Activated naive CD8-positive, alpha-beta T cell treated with anti-CD3 and anti-CD28 coated beads, Interleukin-2, amount 10 ng/mL, durations not matched to agents 7 days and 5 days (primary cell): ENCODE measurements at regions not wholly inside any gene's neighbourhood (a gene's known extent, or its start where the extent isn't known, plus 50 kb on each side); places are given as distances from the start of the nearest gene placed in this dataset.
"Not testable (repeated sequence)": the region's sequence is repeated elsewhere in the genome, so short reads cannot be mapped to it uniquely, and the experiment has no call there.

ENCODE experiments used
- ATAC-seq: fragments of 150-1000 bp; cut with Tn5 transposase; one replicate; pipeline ENCODE4 v1.10.0; 2021; ENCODE audit warnings: low read depth, moderate library complexity
- POLR2A ChIA-PET: fragments of 350-600 bp; sonication (Branson Sonifier 250); formaldehyde crosslinking; loops from one replicate; lab custom pipeline; 2021; ENCODE audit warnings: antibody characterized with exemption; lab: Charles Lee
- DNase-seq: peaks from one replicate; pipeline ENCODE4 v3.0.0; 2021
- H3K27ac Mint-ChIP-seq: one replicate; pipeline ENCODE4 v1.8.0; 2022; ENCODE audit warnings: mild to moderate bottlenecking, mixed read lengths
- H3K27me3 Mint-ChIP-seq: one replicate; pipeline ENCODE4 v1.8.0; 2022; ENCODE audit warnings: mild to moderate bottlenecking, moderate library complexity, mixed read lengths
- H3K36me3 Mint-ChIP-seq: one replicate; pipeline ENCODE4 v1.8.0; 2021; ENCODE audit warnings: mild to moderate bottlenecking, mixed read lengths
- H3K4me1 Mint-ChIP-seq: one replicate; pipeline ENCODE4 v1.8.0; 2021; ENCODE audit warnings: mixed read lengths
- H3K4me3 Mint-ChIP-seq: one replicate; pipeline ENCODE4 v1.8.0; 2022; ENCODE audit warnings: mild to moderate bottlenecking, moderate library complexity, mixed read lengths
- H3K9me3 Mint-ChIP-seq: one replicate; pipeline ENCODE4 v1.8.0; 2021; ENCODE audit warnings: mixed read lengths

GRCh38 chr3:180433152-180433551, 168.8 kb upstream of the TTC14 start:
- DNase-seq (no peak), ATAC-seq (no peak)
- Mint-ChIP-seq H3K9me3 (peaks cover 5% of the 10 kb centered on the region), H3K4me3 (no peak overlapping the region), H3K27ac (no peak overlapping the region), H3K27me3 (no peaks in the 10 kb centered on the region), H3K4me1 (no peaks in the 10 kb centered on the region), H3K36me3 (no peaks in the 10 kb centered on the region)
- POLR2A ChIA-PET, result no interaction called here

- H3K36me3 Mint-ChIP-seq, result no peaks in the 10 kb centered on the region
- ATAC-seq (no peak), DNase-seq (no peak)
- H3K4me3 Mint-ChIP-seq, result no peak overlapping the region
- H3K27ac Mint-ChIP-seq, result no peak overlapping the region
- peaks cover 8% of the 10 kb centered on the region for H3K9me3 Mint-ChIP-seq
- POLR2A ChIA-PET, result no interaction called here
- no peaks in the 10 kb centered on the region for H3K4me1 Mint-ChIP-seq
- H3K27me3 Mint-ChIP-seq, result no peaks in the 10 kb centered on the region
Measured at GRCh38 chr3:180447136-180447535, 154.8 kb upstream of the TTC14 start.

GRCh38 chr3:180448407-180448806, 153.6 kb upstream of the TTC14 start:
- H3K27ac Mint-ChIP-seq, H3K36me3 Mint-ChIP-seq, ATAC-seq, POLR2A ChIA-PET, H3K4me3 Mint-ChIP-seq, H3K9me3 Mint-ChIP-seq, H3K4me1 Mint-ChIP-seq, H3K27me3 Mint-ChIP-seq, DNase-seq: not testable (repeated sequence)

- Mint-ChIP-seq H3K27me3 (no peaks in the 10 kb centered on the region), H3K9me3 (peaks cover 5% of the 10 kb centered on the region), H3K27ac (no peak overlapping the region), H3K4me1 (no peaks in the 10 kb centered on the region), H3K4me3 (no peak overlapping the region), H3K36me3 (no peaks in the 10 kb centered on the region)
- ATAC-seq, result no peak
- POLR2A ChIA-PET, result no interaction called here
- DNase-seq, result no peak
Measured at GRCh38 chr3:180457225-180457624, 144.7 kb upstream of the TTC14 start.

- DNase-seq (no peak), ATAC-seq (no peak)
- peaks cover 2% of the 10 kb centered on the region for H3K9me3 Mint-ChIP-seq
- no peak overlapping the region for H3K4me3 Mint-ChIP-seq
- no peak overlapping the region for H3K27ac Mint-ChIP-seq
- POLR2A ChIA-PET, result no interaction called here
- H3K4me1 Mint-ChIP-seq, result no peaks in the 10 kb centered on the region
- H3K36me3 Mint-ChIP-seq, result no peaks in the 10 kb centered on the region
- H3K27me3 Mint-ChIP-seq, result no peaks in the 10 kb centered on the region
Measured at GRCh38 chr3:180466401-180467011, 135.5 kb upstream of the TTC14 start.

- DNase-seq (no peak), ATAC-seq (no peak)
- no peaks in the 10 kb centered on the region for H3K4me1 Mint-ChIP-seq
- no peak overlapping the region for H3K27ac Mint-ChIP-seq
- peaks cover 2% of the 10 kb centered on the region for H3K9me3 Mint-ChIP-seq
- no peak overlapping the region for H3K4me3 Mint-ChIP-seq
- H3K27me3 Mint-ChIP-seq, result no peaks in the 10 kb centered on the region
- POLR2A ChIA-PET, result no interaction called here
- no peaks in the 10 kb centered on the region for H3K36me3 Mint-ChIP-seq
Measured at GRCh38 chr3:180467177-180467576, 134.8 kb upstream of the TTC14 start.

- Mint-ChIP-seq H3K9me3 (peaks cover 2% of the 10 kb centered on the region), H3K27ac (no peak overlapping the region), H3K4me1 (no peaks in the 10 kb centered on the region), H3K4me3 (no peak overlapping the region), H3K36me3 (no peaks in the 10 kb centered on the region), H3K27me3 (no peaks in the 10 kb centered on the region)
- no peak for DNase-seq
- no peak for ATAC-seq
- POLR2A ChIA-PET, result no interaction called here
Measured at GRCh38 chr3:180469149-180469548, 132.8 kb upstream of the TTC14 start.

- Mint-ChIP-seq H3K4me1 (no peaks in the 10 kb centered on the region), H3K27ac (no peak overlapping the region), H3K36me3 (no peaks in the 10 kb centered on the region), H3K4me3 (no peak overlapping the region), H3K27me3 (no peaks in the 10 kb centered on the region), H3K9me3 (peaks cover 2% of the 10 kb centered on the region)
- POLR2A ChIA-PET, result no interaction called here
- ATAC-seq (no peak), DNase-seq (no peak)
Measured at GRCh38 chr3:180478695-180479094, 123.3 kb upstream of the TTC14 start.

GRCh38 chr3:180492047-180492446, 109.9 kb upstream of the TTC14 start:
- DNase-seq (no peak), ATAC-seq (no peak)
- POLR2A ChIA-PET, result no interaction called here
- Mint-ChIP-seq H3K36me3 (no peaks in the 10 kb centered on the region), H3K27ac (no peak overlapping the region), H3K9me3 (peaks cover 9% of the 10 kb centered on the region), H3K4me1 (no peaks in the 10 kb centered on the region), H3K27me3 (no peaks in the 10 kb centered on the region), H3K4me3 (no peak overlapping the region)

GRCh38 chr3:180496995-180497394, 105.0 kb upstream of the TTC14 start:
- no peaks in the 10 kb centered on the region for H3K27me3 Mint-ChIP-seq
- H3K36me3 Mint-ChIP-seq, result no peaks in the 10 kb centered on the region
- peaks cover 14% of the 10 kb centered on the region for H3K9me3 Mint-ChIP-seq
- H3K4me3 Mint-ChIP-seq, result no peak overlapping the region
- ATAC-seq (no peak), DNase-seq (no peak)
- POLR2A ChIA-PET, result no interaction called here
- no peak overlapping the region for H3K27ac Mint-ChIP-seq
- H3K4me1 Mint-ChIP-seq, result no peaks in the 10 kb centered on the region

GRCh38 chr3:180516368-180516767, 85.6 kb upstream of the TTC14 start:
- no peak overlapping the region for H3K27ac Mint-ChIP-seq
- peaks cover 7% of the 10 kb centered on the region for H3K9me3 Mint-ChIP-seq
- H3K27me3 Mint-ChIP-seq, result no peaks in the 10 kb centered on the region
- no peak overlapping the region for H3K4me3 Mint-ChIP-seq
- no peak for DNase-seq
- ATAC-seq, result no peak
- no peaks in the 10 kb centered on the region for H3K4me1 Mint-ChIP-seq
- POLR2A ChIA-PET, result no interaction called here
- no peaks in the 10 kb centered on the region for H3K36me3 Mint-ChIP-seq

GRCh38 chr3:180523040-180523439, 78.9 kb upstream of the TTC14 start:
- ATAC-seq, result no peak
- POLR2A ChIA-PET, result no interaction called here
- no peak overlapping the region for H3K27ac Mint-ChIP-seq

GRCh38 chr3:180528843-180529242, 73.1 kb upstream of the TTC14 start:
- Mint-ChIP-seq H3K9me3 (no peaks in the 10 kb centered on the region), H3K4me3 (no peak overlapping the region), H3K27me3 (no peaks in the 10 kb centered on the region), H3K36me3 (no peaks in the 10 kb centered on the region), H3K4me1 (no peaks in the 10 kb centered on the region), H3K27ac (no peak overlapping the region)
- DNase-seq (no peak), ATAC-seq (no peak)
- POLR2A ChIA-PET, result no interaction called here

More at GRCh38 chr3:180523040-180523439, 78.9 kb upstream of the TTC14 start:
- H3K9me3 Mint-ChIP-seq, result peaks cover 4% of the 10 kb centered on the region
- H3K27me3 Mint-ChIP-seq, result no peaks in the 10 kb centered on the region
- no peak overlapping the region for H3K4me3 Mint-ChIP-seq
- H3K36me3 Mint-ChIP-seq, result no peaks in the 10 kb centered on the region
- no peaks in the 10 kb centered on the region for H3K4me1 Mint-ChIP-seq
- no peak for DNase-seq

GRCh38 chr3:180529778-180530177, 72.2 kb upstream of the TTC14 start:
- Mint-ChIP-seq H3K4me3 (no peak overlapping the region), H3K4me1 (no peaks in the 10 kb centered on the region), H3K9me3 (no peaks in the 10 kb centered on the region), H3K27me3 (no peaks in the 10 kb centered on the region), H3K27ac (no peak overlapping the region), H3K36me3 (no peaks in the 10 kb centered on the region)
- ATAC-seq (no peak), DNase-seq (no peak)
- POLR2A ChIA-PET, result no interaction called here

GRCh38 chr3:180530276-180530675, 71.7 kb upstream of the TTC14 start:
- POLR2A ChIA-PET, result no interaction called here
- ATAC-seq (no peak), DNase-seq (no peak)
- no peaks in the 10 kb centered on the region for H3K9me3 Mint-ChIP-seq
- no peaks in the 10 kb centered on the region for H3K4me1 Mint-ChIP-seq
- no peaks in the 10 kb centered on the region for H3K36me3 Mint-ChIP-seq
- no peak overlapping the region for H3K27ac Mint-ChIP-seq
- H3K4me3 Mint-ChIP-seq, result no peak overlapping the region
- H3K27me3 Mint-ChIP-seq, result no peaks in the 10 kb centered on the region
